ENCODE measurements at regions not wholly inside any gene's neighbourhood (a gene's known extent, or its start where the extent isn't known, plus 50 kb on each side); places are given as distances from the start of the nearest gene placed in this dataset.
"Not testable (repeated sequence)": the region's sequence is repeated elsewhere in the genome, so short reads cannot be mapped to it uniquely, and the experiment has no call there.

DNA sequence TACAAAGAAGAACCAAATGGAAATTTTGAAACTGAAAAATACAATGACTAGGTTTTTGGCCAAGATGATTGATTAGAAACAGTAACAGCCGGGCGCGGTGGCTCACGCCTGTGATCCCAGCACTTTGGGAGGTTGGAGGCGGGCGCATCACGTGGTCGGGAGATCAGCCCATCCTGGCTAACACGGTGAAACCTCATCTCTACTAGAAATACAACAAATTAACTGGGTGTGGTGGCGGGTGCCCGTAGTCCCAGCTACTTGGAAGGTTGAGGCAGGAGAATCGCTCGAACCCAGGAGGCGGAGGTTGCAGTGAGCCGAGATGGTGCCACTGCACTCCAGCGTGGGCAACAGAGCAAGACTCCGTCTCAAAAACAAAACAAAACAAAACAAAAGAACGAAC is 785.8 kb upstream of the DDX18 start:
- TF ChIP-seq, protein P1, sequence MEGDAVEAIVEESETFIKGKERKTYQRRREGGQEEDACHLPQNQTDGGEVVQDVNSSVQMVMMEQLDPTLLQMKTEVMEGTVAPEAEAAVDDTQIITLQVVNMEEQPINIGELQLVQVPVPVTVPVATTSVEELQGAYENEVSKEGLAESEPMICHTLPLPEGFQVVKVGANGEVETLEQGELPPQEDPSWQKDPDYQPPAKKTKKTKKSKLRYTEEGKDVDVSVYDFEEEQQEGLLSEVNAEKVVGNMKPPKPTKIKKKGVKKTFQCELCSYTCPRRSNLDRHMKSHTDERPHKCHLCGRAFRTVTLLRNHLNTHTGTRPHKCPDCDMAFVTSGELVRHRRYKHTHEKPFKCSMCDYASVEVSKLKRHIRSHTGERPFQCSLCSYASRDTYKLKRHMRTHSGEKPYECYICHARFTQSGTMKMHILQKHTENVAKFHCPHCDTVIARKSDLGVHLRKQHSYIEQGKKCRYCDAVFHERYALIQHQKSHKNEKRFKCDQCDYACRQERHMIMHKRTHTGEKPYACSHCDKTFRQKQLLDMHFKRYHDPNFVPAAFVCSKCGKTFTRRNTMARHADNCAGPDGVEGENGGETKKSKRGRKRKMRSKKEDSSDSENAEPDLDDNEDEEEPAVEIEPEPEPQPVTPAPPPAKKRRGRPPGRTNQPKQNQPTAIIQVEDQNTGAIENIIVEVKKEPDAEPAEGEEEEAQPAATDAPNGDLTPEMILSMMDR (IDR thresholded peaks at IDR 0.05): not testable (repeated sequence)
- TF ChIP-seq POLR2A (IDR thresholded peaks at IDR 0.05): not testable (repeated sequence)

Measured in lower leg skin (tissue), 3 donors.